ENCODE measurements at regions not wholly inside any gene's neighbourhood (a gene's known extent, or its start where the extent isn't known, plus 50 kb on each side); places are given as distances from the start of the nearest gene placed in this dataset.

DNA sequence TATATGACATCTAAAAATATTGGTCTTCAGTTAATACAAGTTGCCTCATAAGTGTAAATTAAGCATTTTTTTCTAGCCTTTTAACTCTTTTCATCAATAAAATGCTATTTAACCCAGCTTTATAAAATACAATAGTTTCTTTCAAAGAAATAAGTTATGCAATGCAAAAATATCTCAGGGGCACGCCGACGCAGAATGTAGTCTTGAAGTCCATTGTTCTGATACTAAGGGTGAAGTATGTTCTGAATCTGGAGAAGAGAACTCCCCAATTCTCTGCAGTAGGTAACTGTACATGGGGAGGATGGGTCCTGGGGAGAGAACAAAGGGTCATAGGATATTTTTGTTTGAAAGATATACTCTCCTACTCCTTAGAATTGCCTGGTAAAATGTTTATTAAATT lies 256.6 kb upstream of the NDST4 start:
- Histone ChIP-seq H3K4me3 (ENCODE audit: low read depth, low read length) (no peak overlapping the region), H3K27me3 (replicated peaks) (no peaks in the 10 kb centered on the region), H3K36me3 (replicated peaks) (no peaks in the 10 kb centered on the region), H3K27ac (no peak overlapping the region)
- in situ Hi-C loops (cut with HindIII; ENCODE audit: low pct_ligation_motif_present, low sequenced_read_pairs): no loop called here
- TF ChIP-seq, protein P1, sequence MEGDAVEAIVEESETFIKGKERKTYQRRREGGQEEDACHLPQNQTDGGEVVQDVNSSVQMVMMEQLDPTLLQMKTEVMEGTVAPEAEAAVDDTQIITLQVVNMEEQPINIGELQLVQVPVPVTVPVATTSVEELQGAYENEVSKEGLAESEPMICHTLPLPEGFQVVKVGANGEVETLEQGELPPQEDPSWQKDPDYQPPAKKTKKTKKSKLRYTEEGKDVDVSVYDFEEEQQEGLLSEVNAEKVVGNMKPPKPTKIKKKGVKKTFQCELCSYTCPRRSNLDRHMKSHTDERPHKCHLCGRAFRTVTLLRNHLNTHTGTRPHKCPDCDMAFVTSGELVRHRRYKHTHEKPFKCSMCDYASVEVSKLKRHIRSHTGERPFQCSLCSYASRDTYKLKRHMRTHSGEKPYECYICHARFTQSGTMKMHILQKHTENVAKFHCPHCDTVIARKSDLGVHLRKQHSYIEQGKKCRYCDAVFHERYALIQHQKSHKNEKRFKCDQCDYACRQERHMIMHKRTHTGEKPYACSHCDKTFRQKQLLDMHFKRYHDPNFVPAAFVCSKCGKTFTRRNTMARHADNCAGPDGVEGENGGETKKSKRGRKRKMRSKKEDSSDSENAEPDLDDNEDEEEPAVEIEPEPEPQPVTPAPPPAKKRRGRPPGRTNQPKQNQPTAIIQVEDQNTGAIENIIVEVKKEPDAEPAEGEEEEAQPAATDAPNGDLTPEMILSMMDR (IDR thresholded peaks at IDR 0.05; ENCODE audit: low read depth, low read length, missing control alignments): no peak
- no peak for DNase-seq

DNA sequence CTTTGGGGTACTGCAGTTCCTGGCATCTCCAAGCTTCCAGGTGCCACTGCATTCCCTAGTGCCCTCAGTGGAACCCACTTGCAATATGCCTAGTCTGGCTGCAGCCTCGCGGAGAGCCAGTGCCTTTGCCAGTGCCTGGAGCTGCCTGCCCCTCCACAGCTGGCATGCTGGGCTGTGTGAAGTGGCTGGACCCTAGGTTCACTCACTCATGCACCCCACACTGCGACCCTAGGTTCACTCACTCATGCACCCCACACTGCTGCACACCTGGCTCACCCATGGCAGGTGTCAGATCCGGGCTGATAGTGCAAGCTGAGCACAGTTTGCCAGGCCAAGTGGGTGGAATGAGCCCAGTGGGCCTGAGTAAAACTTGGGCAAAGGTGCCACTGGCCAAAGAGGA lies 253.0 kb upstream of the NDST4 start:
- in situ Hi-C loops (cut with HindIII; ENCODE audit: low pct_ligation_motif_present, low sequenced_read_pairs): no loop called here

DNA sequence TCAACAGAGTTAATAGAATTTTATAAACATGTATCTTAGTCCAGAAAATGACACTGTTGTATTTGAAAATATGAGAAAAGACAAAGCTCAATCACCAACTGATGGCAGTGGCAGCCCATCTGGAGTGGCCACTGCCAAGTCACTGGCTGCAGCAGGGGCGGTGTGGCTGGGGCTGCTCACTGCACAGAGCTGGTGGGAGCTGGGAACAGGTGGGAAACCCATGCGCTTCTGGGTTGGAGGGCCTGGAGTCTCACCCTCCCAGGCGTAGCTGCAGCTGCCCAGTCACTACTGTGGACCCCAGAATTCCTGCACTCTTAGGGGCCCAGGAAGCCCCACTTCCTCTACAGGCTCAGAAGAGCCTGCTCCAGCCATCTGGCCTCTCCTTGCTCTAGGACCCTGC lies 251.8 kb upstream of the NDST4 start:
- in situ Hi-C loops (cut with HindIII; ENCODE audit: low pct_ligation_motif_present, low sequenced_read_pairs): no loop called here
- no peaks in the 10 kb centered on the region for H3K27me3 ChIP-seq (replicated peaks)

More for the DNA sequence above, 253.0 kb upstream of the NDST4 start:
- Histone ChIP-seq H3K27ac (no peak overlapping the region), H3K36me3 (replicated peaks) (no peaks in the 10 kb centered on the region), H3K4me3 (ENCODE audit: low read depth, low read length) (no peak overlapping the region), H3K27me3 (replicated peaks) (no peaks in the 10 kb centered on the region)
- TF ChIP-seq, protein P1 (IDR thresholded peaks at IDR 0.05; ENCODE audit: low read depth, low read length, missing control alignments): no peak
- no peak for DNase-seq

DNA sequence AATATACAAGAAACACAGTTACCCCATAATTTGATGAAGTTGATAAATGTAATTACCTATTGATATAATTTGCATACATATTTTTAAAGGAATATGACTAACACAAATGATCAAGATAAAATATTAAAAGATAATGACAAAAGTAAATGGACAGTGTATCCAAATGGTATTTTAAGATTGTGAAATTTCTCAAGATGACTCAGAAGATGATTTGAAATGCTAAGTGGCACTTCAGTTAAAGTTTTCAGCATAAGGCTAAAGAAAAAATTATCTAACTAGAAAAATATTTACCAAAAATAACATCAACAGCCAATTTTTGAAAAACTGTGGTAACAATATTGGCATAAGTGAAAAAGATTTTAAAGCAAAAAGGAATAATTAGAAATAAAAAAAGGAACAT lies 248.4 kb upstream of the NDST4 start:
- H3K27ac ChIP-seq: no peak overlapping the region
- DNase-seq: no peak
- TF ChIP-seq, protein P1 (IDR thresholded peaks at IDR 0.05; ENCODE audit: low read depth, low read length, missing control alignments): no peak
- no peaks in the 10 kb centered on the region for H3K36me3 ChIP-seq (replicated peaks)
- in situ Hi-C loops (cut with HindIII; ENCODE audit: low pct_ligation_motif_present, low sequenced_read_pairs): no loop called here
- H3K4me3 ChIP-seq (ENCODE audit: low read depth, low read length): no peak overlapping the region
- no peaks in the 10 kb centered on the region for H3K27me3 ChIP-seq (replicated peaks)

More for the DNA sequence above, 251.8 kb upstream of the NDST4 start:
- Histone ChIP-seq H3K36me3 (replicated peaks) (no peaks in the 10 kb centered on the region), H3K27ac (no peak overlapping the region), H3K4me3 (ENCODE audit: low read depth, low read length) (no peak overlapping the region)
- no peak for DNase-seq
- TF ChIP-seq, protein P1 (IDR thresholded peaks at IDR 0.05; ENCODE audit: low read depth, low read length, missing control alignments): no peak

DNA sequence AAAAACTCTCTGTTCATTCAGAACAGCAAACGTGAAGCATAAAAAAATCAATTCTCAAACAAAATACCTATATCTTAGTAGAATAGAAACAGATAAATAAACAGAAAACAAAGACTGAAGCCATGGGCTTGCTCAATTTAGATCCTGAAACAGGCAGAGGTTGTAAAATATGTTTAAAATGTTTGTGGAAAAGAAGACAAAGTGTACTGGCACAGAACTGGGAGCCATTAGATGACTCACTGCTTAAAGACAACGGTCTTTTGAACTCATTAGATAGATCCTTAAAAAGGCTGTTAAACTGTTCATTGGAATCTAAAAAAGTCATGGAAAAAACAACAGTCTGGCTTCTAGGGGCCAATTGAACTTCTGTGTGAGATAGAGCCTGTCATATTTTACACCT lies 247.0 kb upstream of the NDST4 start:
- no peaks in the 10 kb centered on the region for H3K36me3 ChIP-seq (replicated peaks)
- DNase-seq: no peak
- in situ Hi-C loops (cut with HindIII; ENCODE audit: low pct_ligation_motif_present, low sequenced_read_pairs): no loop called here

DNA sequence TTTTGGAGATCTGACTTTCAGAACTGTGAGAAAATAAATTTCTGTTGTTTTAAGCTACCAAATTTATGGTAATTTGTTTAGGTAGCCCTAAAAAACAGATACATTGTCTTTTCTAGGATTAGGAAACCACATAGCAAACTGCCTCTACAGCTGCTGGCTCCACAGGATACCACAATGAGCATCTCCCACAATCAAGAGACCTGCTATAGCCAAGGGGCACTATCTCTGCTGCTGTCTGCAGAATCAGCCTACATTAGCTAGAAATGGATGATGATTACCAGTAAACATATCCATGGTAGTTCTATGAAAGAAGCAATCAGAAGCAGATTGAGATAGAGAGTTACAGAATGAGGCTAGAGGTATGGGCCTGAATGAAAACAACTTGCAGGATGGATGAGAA lies 244.4 kb upstream of the NDST4 start:
- no peaks in the 10 kb centered on the region for H3K36me3 ChIP-seq (replicated peaks)
- H3K4me3 ChIP-seq (ENCODE audit: low read depth, low read length): no peak overlapping the region
- H3K27ac ChIP-seq: no peak overlapping the region
- DNase-seq: no peak
- in situ Hi-C loops (cut with HindIII; ENCODE audit: low pct_ligation_motif_present, low sequenced_read_pairs): no loop called here
- no peaks in the 10 kb centered on the region for H3K27me3 ChIP-seq (replicated peaks)
- TF ChIP-seq, protein P1 (IDR thresholded peaks at IDR 0.05; ENCODE audit: low read depth, low read length, missing control alignments): no peak

More for the DNA sequence above, 247.0 kb upstream of the NDST4 start:
- TF ChIP-seq, protein P1 (IDR thresholded peaks at IDR 0.05; ENCODE audit: low read depth, low read length, missing control alignments): no peak
- Histone ChIP-seq H3K4me3 (ENCODE audit: low read depth, low read length) (no peak overlapping the region), H3K27me3 (replicated peaks) (no peaks in the 10 kb centered on the region), H3K27ac (no peak overlapping the region)

All from brain microvascular endothelial cell (primary cell).